AG09309 (cell line): ENCODE measurements at regions not wholly inside any gene's neighbourhood (a gene's known extent, or its start where the extent isn't known, plus 50 kb on each side); places are given as distances from the start of the nearest gene placed in this dataset.

ENCODE experiments used
- DNase-seq: peaks from one replicate; pipeline ENCODE4 v3.0.0-alpha.2; 2010; ENCODE audit warnings: low read depth
- H3K4me3 ChIP-seq: 2 replicates; pipeline ENCODE4 v1.5.1; 2011; ENCODE audit warnings: mild to moderate bottlenecking, low read depth, low read length, moderate library complexity; ENCODE audit not compliant: control insufficient read depth
- CTCF ChIP-seq: IDR thresholded peaks from 2 replicates; pipeline ENCODE4 v1.5.1; 2011; ENCODE audit warnings: mild to moderate bottlenecking, low read depth, low read length, inconsistent platforms; ENCODE audit not compliant: insufficient read depth, control insufficient read depth; ENCODE audit errors: missing control alignments

- TF ChIP-seq CTCF = no peak
- DNase-seq = no peak
- H3K4me3 ChIP-seq = no peak overlapping the region
Measured at GRCh38 chr1:238060061-238060460, 169.3 kb upstream of the ZP4 start.

GRCh38 chr1:238052496-238053266, 162.0 kb upstream of the ZP4 start:
- TF ChIP-seq CTCF = no peak
- DNase-seq = no peak
- H3K4me3 ChIP-seq = no peak overlapping the region

GRCh38 chr1:238029126-238029525, 138.4 kb upstream of the ZP4 start:
- H3K4me3 ChIP-seq = no peak overlapping the region
- no peak for TF ChIP-seq CTCF
- DNase-seq = no peak

GRCh38 chr1:238027366-238027765, 136.6 kb upstream of the ZP4 start:
- no peak for TF ChIP-seq CTCF
- no peak for DNase-seq
- no peak overlapping the region for H3K4me3 ChIP-seq

GRCh38 chr1:238023137-238023536, 132.4 kb upstream of the ZP4 start:
- TF ChIP-seq CTCF = no peak
- no peak for DNase-seq
- H3K4me3 ChIP-seq = no peak overlapping the region

- TF ChIP-seq CTCF = no peak
- no peak for DNase-seq
- H3K4me3 ChIP-seq = no peak overlapping the region
Measured at GRCh38 chr1:238018214-238018613, 127.5 kb upstream of the ZP4 start.
